CD4-positive, CD25-positive, alpha-beta regulatory T cell (primary cell): ENCODE measurements at regions not wholly inside any gene's neighbourhood (a gene's known extent, or its start where the extent isn't known, plus 50 kb on each side); places are given as distances from the start of the nearest gene placed in this dataset.
"Not testable (repeated sequence)": the region's sequence is repeated elsewhere in the genome, so short reads cannot be mapped to it uniquely, and the experiment has no call there.

Experiments
- ATAC-seq, 2 donors: fragments of 150-1000 bp; cut with Tn5 transposase; one replicate each; pipeline ENCODE4 v1.10.0; 2021; ENCODE audit warnings: low read depth in 2 of 2, moderate number of reproducible peaks in 2 of 2, moderate library complexity in 1 of 2
- DNase-seq, 3 donors: peaks; one replicate each; pipeline versions ENCODE4 v3.0.0 to v3.0.0-alpha.2; 2012 to 2022; ENCODE audit warnings: mixed read lengths in 1 of 3
- H3K27ac ChIP-seq: one replicate; pipeline ENCODE4 v1.7.0; 2013; ENCODE audit warnings: mild to moderate bottlenecking, low read length; ENCODE audit not compliant: insufficient read depth, poor library complexity, severe bottlenecking
- H3K27me3 ChIP-seq: one replicate; pipeline ENCODE4 v1.7.0; 2013; ENCODE audit warnings: low read length; ENCODE audit not compliant: control insufficient read depth, insufficient read depth
- H3K36me3 ChIP-seq: one replicate; pipeline ENCODE4 v1.7.0; 2013; ENCODE audit warnings: mild to moderate bottlenecking, low read length, moderate library complexity; ENCODE audit not compliant: control insufficient read depth, insufficient read depth
- H3K4me1 ChIP-seq: 2 replicates; pipeline ENCODE4 v1.7.0; 2013; ENCODE audit warnings: mild to moderate bottlenecking, low read length; ENCODE audit not compliant: insufficient read depth, control insufficient read depth, poor library complexity, severe bottlenecking
- H3K4me3 ChIP-seq: one replicate; pipeline ENCODE4 v1.7.0; 2013; ENCODE audit warnings: low read depth, mild to moderate bottlenecking, low read length, moderate library complexity
- H3K9me3 ChIP-seq, 2 experiments: 1 replicate in 1 of 2; 2 replicates in 1 of 2; pipeline ENCODE4 v1.7.0; 2013; ENCODE audit warnings: low read length in 2 of 2, mild to moderate bottlenecking in 1 of 2, moderate library complexity in 1 of 2; ENCODE audit not compliant: control insufficient read depth in 2 of 2
- H3K27ac Mint-ChIP-seq, 3 donors: one replicate each; pipeline ENCODE4 v1.8.0; 2020 to 2022; ENCODE audit warnings: mild to moderate bottlenecking in 3 of 3, mixed read lengths in 3 of 3, moderate library complexity in 2 of 3
- H3K27me3 Mint-ChIP-seq: one replicate; pipeline ENCODE4 v1.8.0; 2022; ENCODE audit warnings: mild to moderate bottlenecking, mixed read lengths
- H3K36me3 Mint-ChIP-seq: one replicate; pipeline ENCODE4 v1.8.0; 2020; ENCODE audit warnings: mixed read lengths
- H3K4me1 Mint-ChIP-seq, 4 donors: one replicate each; pipeline ENCODE4 v1.8.0; 2020 to 2022; ENCODE audit warnings: mixed read lengths in 4 of 4, mild to moderate bottlenecking in 1 of 4
- H3K4me3 Mint-ChIP-seq, 4 donors: one replicate each; pipeline ENCODE4 v1.8.0; 2020 to 2022; ENCODE audit warnings: mild to moderate bottlenecking in 4 of 4, mixed read lengths in 4 of 4, moderate library complexity in 3 of 4
- H3K9me3 Mint-ChIP-seq, 7 donors: one replicate each; pipeline ENCODE4 v1.8.0; 2020 to 2022; ENCODE audit warnings: mixed read lengths in 7 of 7, mild to moderate bottlenecking in 3 of 7, moderate library complexity in 2 of 7

GRCh38 chr10:61594430-61594829 is 68.3 kb upstream of the CABCOCO1 start:
- no peak for ATAC-seq
- no peaks in the 10 kb centered on the region for H3K4me1 Mint-ChIP-seq
- Histone ChIP-seq H3K27me3 (peaks cover 3% of the 10 kb centered on the region), H3K27ac (no peak overlapping the region), H3K36me3 (no peaks in the 10 kb centered on the region), H3K4me3 (no peak overlapping the region), H3K9me3 (no peaks in the 10 kb centered on the region), H3K4me1 (no peaks in the 10 kb centered on the region)
- H3K36me3 Mint-ChIP-seq: no peaks in the 10 kb centered on the region
- H3K27ac Mint-ChIP-seq: no peak overlapping the region
- H3K4me3 Mint-ChIP-seq: no peak overlapping the region
- no peak for DNase-seq
- peaks cover 23% of the 10 kb centered on the region for H3K27me3 Mint-ChIP-seq
- peaks cover 0 to 2% (median 0%) of the 10 kb centered on the region in 7 donors for H3K9me3 Mint-ChIP-seq

- Mint-ChIP-seq H3K36me3 (no peaks in the 10 kb centered on the region), H3K4me3 (no peak overlapping the region), H3K27ac (no peak overlapping the region), H3K9me3 (peaks cover 0 to 2% (median 0%) of the 10 kb centered on the region in 7 donors), H3K27me3 (peaks cover 21% of the 10 kb centered on the region), H3K4me1 (no peaks in the 10 kb centered on the region)
- Histone ChIP-seq H3K27ac (no peak overlapping the region), H3K27me3 (peaks cover 3% of the 10 kb centered on the region), H3K9me3 (no peaks in the 10 kb centered on the region), H3K36me3 (no peaks in the 10 kb centered on the region), H3K4me3 (no peak overlapping the region), H3K4me1 (no peaks in the 10 kb centered on the region)
- DNase-seq (peak in 1 of 3 donors; percentile 2), ATAC-seq (no peak)
These were observed 70.1 kb upstream of the CABCOCO1 start for GRCh38 chr10:61592581-61592980.

- Mint-ChIP-seq H3K4me1 (no peaks in the 10 kb centered on the region), H3K27ac (no peak overlapping the region), H3K27me3 (peaks cover 10% of the 10 kb centered on the region), H3K36me3 (no peaks in the 10 kb centered on the region), H3K4me3 (no peak overlapping the region), H3K9me3 (peaks cover 0 to 3% (median 0%) of the 10 kb centered on the region in 7 donors)
- DNase-seq (no peak), ATAC-seq (no peak)
- no peaks in the 10 kb centered on the region for H3K9me3 ChIP-seq
- H3K4me3 ChIP-seq: no peak overlapping the region
- no peaks in the 10 kb centered on the region for H3K36me3 ChIP-seq
- no peak overlapping the region for H3K27ac ChIP-seq
- H3K4me1 ChIP-seq: no peaks in the 10 kb centered on the region
- no peaks in the 10 kb centered on the region for H3K27me3 ChIP-seq
These were observed 73.0 kb upstream of the CABCOCO1 start for GRCh38 chr10:61589547-61590243.

- Mint-ChIP-seq H3K36me3 (no peaks in the 10 kb centered on the region), H3K27me3 (peaks cover 10% of the 10 kb centered on the region), H3K4me1 (no peaks in the 10 kb centered on the region), H3K9me3 (peaks cover 0 to 3% (median 0%) of the 10 kb centered on the region in 7 donors), H3K27ac (no peak overlapping the region), H3K4me3 (no peak overlapping the region)
- no peak for ATAC-seq
- Histone ChIP-seq H3K27me3 (no peaks in the 10 kb centered on the region), H3K4me3 (no peak overlapping the region), H3K9me3 (no peaks in the 10 kb centered on the region), H3K36me3 (no peaks in the 10 kb centered on the region), H3K4me1 (no peaks in the 10 kb centered on the region), H3K27ac (no peak overlapping the region)
- no peak for DNase-seq
These were observed 73.9 kb upstream of the CABCOCO1 start for GRCh38 chr10:61588770-61589211.

GRCh38 chr10:61586829-61587228 is 75.9 kb upstream of the CABCOCO1 start:
- Mint-ChIP-seq H3K27ac (no peak overlapping the region), H3K27me3 (peaks cover 10% of the 10 kb centered on the region), H3K9me3 (peaks cover 0 to 3% (median 0%) of the 10 kb centered on the region in 7 donors), H3K4me3 (no peak overlapping the region), H3K36me3 (no peaks in the 10 kb centered on the region), H3K4me1 (no peaks in the 10 kb centered on the region)
- DNase-seq (no peak), ATAC-seq (no peak)
- Histone ChIP-seq H3K4me3 (no peak overlapping the region), H3K27ac (no peak overlapping the region), H3K4me1 (no peaks in the 10 kb centered on the region), H3K36me3 (no peaks in the 10 kb centered on the region), H3K27me3 (no peaks in the 10 kb centered on the region), H3K9me3 (no peaks in the 10 kb centered on the region)

- Histone ChIP-seq H3K36me3 (no peaks in the 10 kb centered on the region), H3K4me3 (no peak overlapping the region), H3K27me3 (peaks cover 3% of the 10 kb centered on the region), H3K4me1 (no peaks in the 10 kb centered on the region), H3K9me3 (no peaks in the 10 kb centered on the region), H3K27ac (no peak overlapping the region)
- Mint-ChIP-seq H3K36me3 (no peaks in the 10 kb centered on the region), H3K27ac (no peak overlapping the region), H3K4me3 (no peak overlapping the region), H3K27me3 (peaks cover 7% of the 10 kb centered on the region), H3K4me1 (peaks cover 0 to 4% (median 0%) of the 10 kb centered on the region in 4 donors), H3K9me3 (peaks cover 0 to 6% (median 1%) of the 10 kb centered on the region in 7 donors)
- ATAC-seq: no peak
- no peak for DNase-seq
These were observed 82.1 kb upstream of the CABCOCO1 start for GRCh38 chr10:61580608-61581007.

- H3K27ac Mint-ChIP-seq, DNase-seq, H3K27ac ChIP-seq, H3K9me3 ChIP-seq, H3K4me1 ChIP-seq, H3K36me3 Mint-ChIP-seq, H3K4me3 Mint-ChIP-seq, ATAC-seq, H3K36me3 ChIP-seq, H3K9me3 Mint-ChIP-seq, H3K4me1 Mint-ChIP-seq, H3K4me3 ChIP-seq, H3K27me3 ChIP-seq, H3K27me3 Mint-ChIP-seq: not testable (repeated sequence)
These were observed 92.5 kb upstream of the CABCOCO1 start for GRCh38 chr10:61570204-61570603.

- H3K4me1 ChIP-seq: no peaks in the 10 kb centered on the region
- no peak overlapping the region for H3K4me3 ChIP-seq
- Mint-ChIP-seq H3K4me3 (no peak overlapping the region), H3K27me3 (no peaks in the 10 kb centered on the region), H3K36me3 (no peaks in the 10 kb centered on the region), H3K9me3 (peaks cover 0 to 8% (median 1%) of the 10 kb centered on the region in 7 donors), H3K4me1 (no peaks in the 10 kb centered on the region), H3K27ac (no peak overlapping the region)
- H3K27me3 ChIP-seq: no peaks in the 10 kb centered on the region
- no peak for ATAC-seq
- H3K9me3 ChIP-seq: no peaks in the 10 kb centered on the region
- no peaks in the 10 kb centered on the region for H3K36me3 ChIP-seq
- H3K27ac ChIP-seq: no peak overlapping the region
- DNase-seq: no peak
These were observed 95.0 kb upstream of the CABCOCO1 start for GRCh38 chr10:61567729-61568128.
